HEK293 (cell line): ENCODE measurements at regions not wholly inside any gene's neighbourhood (a gene's known extent, or its start where the extent isn't known, plus 50 kb on each side); places are given as distances from the start of the nearest gene placed in this dataset.

ENCODE experiments used
- CTCF ChIA-PET: fragments of 350-600 bp; formaldehyde crosslinking; extraction: SDS; loops from one replicate; lab custom pipeline; 2021; ENCODE audit warnings: antibody characterized with exemption; lab: Yijun Ruan, JAX
- POLR2A ChIA-PET: fragments of 300-600 bp; formaldehyde crosslinking; extraction: SDS; loops from one replicate; lab custom pipeline; 2020; ENCODE audit warnings: antibody characterized with exemption, inconsistent platforms; lab: Yijun Ruan, JAX
- H3K27ac ChIP-seq: fragments of 200-500 bp; sonication (Bioruptor generic); 2 replicates; pipeline ENCODE4 v1.5.1; 2014; ENCODE audit warnings: low read depth, low read length, control low read depth, inconsistent platforms; ENCODE audit errors: extremely low read depth
- H3K36me3 ChIP-seq, 2 experiments: fragments of 200-500 bp in 1 of 2; sonication (Bioruptor generic) in 1 of 2; 1 replicate in 1 of 2; 2 replicates in 1 of 2; pipeline ENCODE4 v1.5.1; 2014 to 2017; ENCODE audit warnings: inconsistent platforms in 2 of 2, low read length in 2 of 2; ENCODE audit not compliant: control insufficient read depth in 2 of 2, insufficient read depth in 1 of 2
- H3K4me1 ChIP-seq: fragments of 200-500 bp; sonication (Bioruptor generic); 2 replicates; pipeline ENCODE4 v1.5.1; 2014; ENCODE audit warnings: mild to moderate bottlenecking, low read length, inconsistent platforms; ENCODE audit not compliant: control insufficient read depth, insufficient read depth
- H3K4me3 ChIP-seq: 2 replicates; pipeline ENCODE4 v1.5.1; 2011; ENCODE audit warnings: low read depth, mild to moderate bottlenecking, control low read depth, low read length, moderate library complexity
- H3K9me3 ChIP-seq: fragments of 200-500 bp; sonication (Bioruptor generic); 2 replicates; pipeline ENCODE4 v1.5.1; 2014; ENCODE audit warnings: low read depth, low read length, inconsistent platforms; ENCODE audit not compliant: control insufficient read depth, insufficient read depth
- BCL11B ChIP-seq: fragments of 450-650 bp; formaldehyde crosslinking; IDR thresholded peaks from 2 replicates; pipeline ENCODE4 v1.5.1; 2016; ENCODE audit warnings: low read depth, missing biosample characterization, missing genetic modification characterization
- PRDM2 ChIP-seq: fragments of 450-650 bp; formaldehyde crosslinking; IDR thresholded peaks from 2 replicates; pipeline ENCODE4 v1.5.1; 2016; ENCODE audit warnings: missing biosample characterization, missing genetic modification characterization, borderline replicate concordance
- WT1 ChIP-seq: fragments of 450-650 bp; formaldehyde crosslinking; IDR thresholded peaks from 2 replicates; pipeline ENCODE4 v1.5.1; 2016; ENCODE audit warnings: missing biosample characterization, missing genetic modification characterization
- ZBTB20 ChIP-seq: fragments of 450-650 bp; formaldehyde crosslinking; IDR thresholded peaks from 2 replicates; pipeline ENCODE4 v1.5.1; 2016; ENCODE audit warnings: missing biosample characterization, missing genetic modification characterization
- ZBTB44 ChIP-seq: fragments of 450-650 bp; IDR thresholded peaks from 2 replicates; pipeline ENCODE4 v1.5.1; 2018; ENCODE audit warnings: missing biosample characterization, mild to moderate bottlenecking, missing genetic modification characterization
- ZNF10 ChIP-seq: fragments of 450-650 bp; formaldehyde crosslinking; IDR thresholded peaks from 2 replicates; pipeline ENCODE4 v1.5.1; 2017; ENCODE audit warnings: missing biosample characterization, missing genetic modification characterization
- ZNF140 ChIP-seq: fragments of 450-650 bp; formaldehyde crosslinking; IDR thresholded peaks from 2 replicates; pipeline ENCODE4 v1.5.1; 2016; ENCODE audit warnings: missing biosample characterization, missing genetic modification characterization
- ZNF221 ChIP-seq: fragments of 450-650 bp; formaldehyde crosslinking; IDR thresholded peaks from 2 replicates; pipeline ENCODE4 v1.5.1; 2017; ENCODE audit warnings: missing biosample characterization, missing genetic modification characterization, borderline replicate concordance
- ZNF223 ChIP-seq: fragments of 450-650 bp; formaldehyde crosslinking; IDR thresholded peaks from 2 replicates; pipeline ENCODE4 v1.5.1; 2016; ENCODE audit warnings: missing biosample characterization, missing genetic modification characterization
- ZNF404 ChIP-seq: fragments of 450-650 bp; formaldehyde crosslinking; IDR thresholded peaks from 2 replicates; pipeline ENCODE4 v1.5.1; 2017; ENCODE audit warnings: missing biosample characterization, missing genetic modification characterization
- ZNF530 ChIP-seq: fragments of 450-650 bp; formaldehyde crosslinking; IDR thresholded peaks from 2 replicates; pipeline ENCODE4 v1.5.1; 2016; ENCODE audit warnings: low read depth, missing biosample characterization, missing genetic modification characterization
- ZNF580 ChIP-seq: fragments of 450-650 bp; formaldehyde crosslinking; IDR thresholded peaks from 2 replicates; pipeline ENCODE4 v1.5.1; 2016; ENCODE audit warnings: missing biosample characterization, missing genetic modification characterization
- ZNF621 ChIP-seq: fragments of 450-650 bp; formaldehyde crosslinking; IDR thresholded peaks from 2 replicates; pipeline ENCODE4 v1.5.1; 2017; ENCODE audit warnings: missing biosample characterization, missing genetic modification characterization
- ZNF660 ChIP-seq: fragments of 450-650 bp; IDR thresholded peaks from 2 replicates; pipeline ENCODE4 v1.5.1; 2018; ENCODE audit warnings: missing biosample characterization, mild to moderate bottlenecking, missing genetic modification characterization

- no peak overlapping the region for H3K27ac ChIP-seq
- H3K4me1 ChIP-seq: no peaks in the 10 kb centered on the region
- ChIA-PET POLR2A (no interaction called here), CTCF (interaction anchor here (0.7 to 2.6 kb wide), 5 partner anchors 10 to 270 kb away, joined by 3 to 13 read pairs (median 3); no protein-coding TSS in a partner anchor)
- H3K36me3 ChIP-seq: no peaks in the 10 kb centered on the region
- H3K4me3 ChIP-seq: no peak overlapping the region
- no peak for TF ChIP-seq ZNF140 (tag by site-specific recombination)
- TF ChIP-seq ZNF223 (tag by site-specific recombination): no peak
- no peak for TF ChIP-seq ZNF580 (tag by site-specific recombination)
- no peak for TF ChIP-seq ZNF530 (tag by site-specific recombination)
- TF ChIP-seq ZNF221: no peak
- no peak for TF ChIP-seq PRDM2 (tag by site-specific recombination)
- TF ChIP-seq ZNF660 (tag by site-specific recombination): no peak
- TF ChIP-seq ZBTB44 (tag by site-specific recombination): no peak
- no peak for TF ChIP-seq ZNF621 (tag by site-specific recombination)
- no peak for TF ChIP-seq WT1 (tag by site-specific recombination)
- TF ChIP-seq ZNF404 (tag by site-specific recombination): no peak
- H3K9me3 ChIP-seq: no peaks in the 10 kb centered on the region
Observed at GRCh38 chr9:16143310-16143709, 590.5 kb downstream of the CCDC171 start.

GRCh38 chr9:16143947-16144890 is 591.4 kb downstream of the CCDC171 start:
- POLR2A ChIA-PET: no interaction called here
- Histone ChIP-seq H3K4me3 (no peak overlapping the region), H3K9me3 (no peaks in the 10 kb centered on the region), H3K36me3 (no peaks in the 10 kb centered on the region), H3K4me1 (no peaks in the 10 kb centered on the region), H3K27ac (no peak overlapping the region)
- CTCF ChIA-PET: interaction anchor here (1.0 to 2.6 kb wide), 2 partner anchors 11 kb away, joined by 7 to 13 read pairs; no protein-coding TSS in a partner anchor
- TF ChIP-seq ZBTB20 (tag by site-specific recombination) (no peak), BCL11B (tag by site-specific recombination) (no peak), ZNF10 (peak; percentile 93)
